ENCODE measurements at regions not wholly inside any gene's neighbourhood (a gene's known extent, or its start where the extent isn't known, plus 50 kb on each side); places are given as distances from the start of the nearest gene placed in this dataset.

DNA sequence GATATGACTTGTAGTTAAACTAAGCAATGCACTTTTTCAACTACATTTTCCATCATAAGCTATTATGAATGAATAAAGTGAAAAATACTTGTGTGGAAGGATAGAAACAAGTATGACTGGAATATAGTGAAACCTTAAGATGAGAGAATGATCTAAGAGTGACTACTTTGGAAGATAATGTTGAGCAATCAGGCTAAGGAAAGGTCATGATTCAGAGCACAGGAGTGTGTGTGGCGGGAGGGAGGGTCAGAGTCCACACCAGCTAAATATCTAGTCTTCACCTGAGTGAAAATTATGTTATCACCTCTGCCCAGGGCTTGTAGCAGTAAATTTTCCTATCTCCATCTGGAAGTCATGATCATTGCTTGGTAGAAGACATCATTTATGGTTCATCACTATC lies 833.4 kb upstream of the ATXN8OS start:
- intact Hi-C loops (cut with micrococcal nuclease; ENCODE audit: unreplicated experiment), result no loop called here
- H3K4me1 ChIP-seq (ENCODE audit: insufficient read depth, low read length, poor library complexity, severe bottlenecking), result no peaks in the 10 kb centered on the region
- H3K4me3 ChIP-seq (ENCODE audit: low read depth, low read length, poor library complexity, severe bottlenecking), result no peak overlapping the region
- DNase-seq (ENCODE audit: low spot score), result no peak
- no TSS peak for BruUV-seq (replicated peaks)
- CTCF ChIA-PET, result no interaction called here
- TF ChIP-seq CTCF (conservative IDR thresholded peaks at IDR 0.05; ENCODE audit: low read depth, low read length) (no peak), EZH2 (IDR thresholded peaks at IDR 0.05; ENCODE audit: borderline replicate concordance, low read depth, low read length, poor library complexity, severe bottlenecking) (no peak)
- H3K9me3 ChIP-seq (ENCODE audit: low read depth, low read length, poor library complexity, severe bottlenecking), result no peaks in the 10 kb centered on the region
- H3K36me3 ChIP-seq (ENCODE audit: insufficient read depth, low read length, poor library complexity, severe bottlenecking), result no peaks in the 10 kb centered on the region
- no peaks in the 10 kb centered on the region for H3K27me3 ChIP-seq (replicated peaks; ENCODE audit: insufficient read depth, low read depth, low read length, poor library complexity)
- no peak overlapping the region for H3K27ac ChIP-seq (ENCODE audit: low read depth, low read length, poor library complexity, severe bottlenecking)
- POLR2A ChIA-PET (ENCODE audit: low non-redundant PET), result no interaction called here

DNA sequence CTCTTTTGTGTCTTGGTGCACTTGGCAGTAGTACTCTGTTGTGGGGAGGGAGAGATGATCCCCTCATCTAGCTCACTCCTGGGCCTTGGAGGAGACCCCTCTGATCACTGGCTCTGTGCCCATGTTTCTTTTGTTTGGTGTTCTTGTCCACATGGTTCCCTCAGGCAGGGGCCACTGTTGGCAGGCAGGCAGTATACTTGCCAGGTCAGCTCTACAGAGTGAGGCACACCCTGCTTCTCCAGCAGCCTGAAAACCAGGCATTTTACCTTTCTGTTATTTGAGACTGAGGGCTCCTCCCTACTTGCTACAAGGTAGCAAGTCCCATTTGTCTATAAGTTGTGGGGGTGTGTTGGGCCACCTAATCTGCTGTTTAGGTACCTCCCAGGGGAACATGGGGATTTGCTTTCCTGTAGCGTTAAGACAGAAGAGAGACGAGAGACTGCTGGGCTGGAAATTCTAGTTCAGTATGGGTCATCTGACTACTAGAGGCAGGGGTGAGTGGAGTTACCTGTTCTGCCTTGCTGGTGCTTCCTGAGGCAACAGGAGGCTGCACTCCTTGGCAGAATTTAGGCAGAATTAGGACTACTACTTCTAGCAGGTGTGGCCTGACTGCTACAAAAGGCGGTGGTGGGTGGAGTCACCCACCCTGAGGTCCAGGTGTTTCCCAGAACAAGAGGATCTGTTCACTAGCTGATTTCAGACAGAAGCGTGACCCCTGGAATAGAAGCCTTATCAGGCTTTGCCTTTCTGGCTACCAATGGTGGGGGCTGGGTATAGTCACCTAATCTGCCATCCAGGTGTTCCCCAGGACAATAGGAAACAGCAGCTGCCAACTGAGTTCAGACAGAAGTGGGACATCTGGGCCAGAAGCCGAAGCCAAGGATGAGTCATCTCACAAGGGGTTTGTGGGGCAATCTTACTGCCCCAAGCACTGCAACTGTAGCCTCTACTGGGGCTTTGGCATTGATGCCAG lies 843.0 kb upstream of the ATXN8OS start:
- H3K9me3 ChIP-seq (ENCODE audit: low read depth, low read length, poor library complexity, severe bottlenecking), result no peaks in the 10 kb centered on the region

GRCh38 chr13:69243366-69243765 lies 864.3 kb upstream of the ATXN8OS start:
- POLR2A ChIA-PET (ENCODE audit: low non-redundant PET), result no interaction called here
- intact Hi-C loops (cut with micrococcal nuclease; ENCODE audit: unreplicated experiment), result no loop called here

More for the DNA sequence above, 843.0 kb upstream of the ATXN8OS start:
- POLR2A ChIA-PET (ENCODE audit: low non-redundant PET), result no interaction called here
- no peak for DNase-seq (ENCODE audit: low spot score)
- H3K27ac ChIP-seq (ENCODE audit: low read depth, low read length, poor library complexity, severe bottlenecking), result no peak overlapping the region
- no peak overlapping the region for H3K4me3 ChIP-seq (ENCODE audit: low read depth, low read length, poor library complexity, severe bottlenecking)
- H3K27me3 ChIP-seq (replicated peaks; ENCODE audit: insufficient read depth, low read depth, low read length, poor library complexity), result no peaks in the 10 kb centered on the region
- no peaks in the 10 kb centered on the region for H3K4me1 ChIP-seq (ENCODE audit: insufficient read depth, low read length, poor library complexity, severe bottlenecking)
- no peaks in the 10 kb centered on the region for H3K36me3 ChIP-seq (ENCODE audit: insufficient read depth, low read length, poor library complexity, severe bottlenecking)
- BruUV-seq (replicated peaks), result no TSS peak
- intact Hi-C loops (cut with micrococcal nuclease; ENCODE audit: unreplicated experiment), result no loop called here
- CTCF ChIA-PET, result no interaction called here
- TF ChIP-seq CTCF (conservative IDR thresholded peaks at IDR 0.05; ENCODE audit: low read depth, low read length), result no peak
- no peak for TF ChIP-seq EZH2 (IDR thresholded peaks at IDR 0.05; ENCODE audit: borderline replicate concordance, low read depth, low read length, poor library complexity, severe bottlenecking)

More at GRCh38 chr13:69243366-69243765, 864.3 kb upstream of the ATXN8OS start:
- H3K4me1 ChIP-seq (ENCODE audit: insufficient read depth, low read length, poor library complexity, severe bottlenecking), result no peaks in the 10 kb centered on the region
- H3K9me3 ChIP-seq (ENCODE audit: low read depth, low read length, poor library complexity, severe bottlenecking), result no peaks in the 10 kb centered on the region
- TF ChIP-seq EZH2 (IDR thresholded peaks at IDR 0.05; ENCODE audit: borderline replicate concordance, low read depth, low read length, poor library complexity, severe bottlenecking) (no peak), CTCF (conservative IDR thresholded peaks at IDR 0.05; ENCODE audit: low read depth, low read length) (no peak)
- no peaks in the 10 kb centered on the region for H3K27me3 ChIP-seq (replicated peaks; ENCODE audit: insufficient read depth, low read depth, low read length, poor library complexity)
- CTCF ChIA-PET, result no interaction called here
- H3K27ac ChIP-seq (ENCODE audit: low read depth, low read length, poor library complexity, severe bottlenecking), result no peak overlapping the region
- no TSS peak for BruUV-seq (replicated peaks)
- no peak overlapping the region for H3K4me3 ChIP-seq (ENCODE audit: low read depth, low read length, poor library complexity, severe bottlenecking)
- no peak for DNase-seq (ENCODE audit: low spot score)
- H3K36me3 ChIP-seq (ENCODE audit: insufficient read depth, low read length, poor library complexity, severe bottlenecking), result no peaks in the 10 kb centered on the region

All from A673 (cell line).